H9 (cell line): ENCODE measurements at regions not wholly inside any gene's neighbourhood (a gene's known extent, or its start where the extent isn't known, plus 50 kb on each side); places are given as distances from the start of the nearest gene placed in this dataset.

Experiments
- DNase-seq: peaks from one replicate; pipeline ENCODE4 v3.0.0-alpha.2; 2017
- H2AFZ ChIP-seq: one replicate; pipeline ENCODE4 v1.6.1; 2013; ENCODE audit warnings: mild to moderate bottlenecking, low read length, control low read depth, moderate library complexity
- H2AK5ac ChIP-seq: 2 replicates; pipeline ENCODE4 v1.6.1; 2013; ENCODE audit warnings: low read length, control low read depth, mixed read lengths; ENCODE audit not compliant: insufficient read length
- H2BK120ac ChIP-seq: one replicate; pipeline ENCODE4 v1.6.1; 2013; ENCODE audit warnings: low read depth, mild to moderate bottlenecking, low read length, control low read depth, inconsistent platforms; ENCODE audit not compliant: poor library complexity, severe bottlenecking
- H2BK12ac ChIP-seq: 2 replicates; pipeline ENCODE4 v1.6.1; 2013; ENCODE audit warnings: low read length, control low read depth, mixed read lengths, low read depth; ENCODE audit not compliant: insufficient read length
- H2BK15ac ChIP-seq: 2 replicates; pipeline ENCODE4 v1.6.1; 2013; ENCODE audit warnings: low read depth, low read length, control low read depth
- H2BK20ac ChIP-seq: one replicate; pipeline ENCODE4 v1.6.1; 2013; ENCODE audit warnings: low read depth, mild to moderate bottlenecking, low read length, control low read depth, inconsistent platforms; ENCODE audit not compliant: poor library complexity, severe bottlenecking
- H2BK5ac ChIP-seq: 2 replicates; pipeline ENCODE4 v1.6.1; 2013; ENCODE audit warnings: low read length, control low read depth, mixed read lengths; ENCODE audit not compliant: insufficient read length
- H3K14ac ChIP-seq: 2 replicates; pipeline ENCODE4 v1.6.1; 2013; ENCODE audit warnings: low read length, control low read depth; ENCODE audit not compliant: insufficient read depth
- H3K18ac ChIP-seq: 2 replicates; pipeline ENCODE4 v1.6.1; 2013; ENCODE audit warnings: low read depth, mild to moderate bottlenecking, mixed read lengths, low read length, control low read depth; ENCODE audit not compliant: insufficient read length
- H3K23ac ChIP-seq: 2 replicates; pipeline ENCODE4 v1.6.1; 2013; ENCODE audit warnings: low read length, control low read depth, mixed read lengths, low read depth; ENCODE audit not compliant: insufficient read length
- H3K23me2 ChIP-seq: 2 replicates; pipeline ENCODE4 v1.6.1; 2013; ENCODE audit warnings: low read depth, mild to moderate bottlenecking, mixed read lengths, low read length, control low read depth; ENCODE audit not compliant: insufficient read length, poor library complexity, severe bottlenecking
- H3K27ac ChIP-seq: 2 replicates; pipeline ENCODE4 v1.5.1; 2013; ENCODE audit warnings: low read length, control low read depth, mixed read lengths, low read depth; ENCODE audit not compliant: insufficient read length
- H3K27me3 ChIP-seq: 2 replicates; pipeline ENCODE4 v1.6.1; 2013; ENCODE audit warnings: low read length, control low read depth, inconsistent platforms; ENCODE audit not compliant: insufficient read depth
- H3K4ac ChIP-seq: 2 replicates; pipeline ENCODE4 v1.6.1; 2013; ENCODE audit warnings: low read depth, mild to moderate bottlenecking, control low read depth, inconsistent platforms, low read length, moderate library complexity
- H3K4me1 ChIP-seq: 2 replicates; pipeline ENCODE4 v1.6.1; 2013; ENCODE audit warnings: low read length, control low read depth, inconsistent platforms; ENCODE audit not compliant: insufficient read depth
- H3K4me2 ChIP-seq: 2 replicates; pipeline ENCODE4 v1.6.1; 2013; ENCODE audit warnings: low read length, control low read depth, mixed read lengths; ENCODE audit not compliant: insufficient read length, insufficient read depth
- H3K56ac ChIP-seq: 2 replicates; pipeline ENCODE4 v1.6.1; 2013; ENCODE audit warnings: low read depth, mild to moderate bottlenecking, mixed read lengths, low read length, control low read depth; ENCODE audit not compliant: insufficient read length
- H3K79me1 ChIP-seq: 2 replicates; pipeline ENCODE4 v1.6.1; 2013; ENCODE audit warnings: low read depth, mild to moderate bottlenecking, moderate library complexity, low read length, control low read depth, inconsistent platforms; ENCODE audit not compliant: insufficient read depth, poor library complexity, severe bottlenecking
- H3K79me2 ChIP-seq: 2 replicates; pipeline ENCODE4 v1.6.1; 2013; ENCODE audit warnings: low read length, control low read depth, inconsistent platforms; ENCODE audit not compliant: insufficient read depth
- H3K9ac ChIP-seq: 2 replicates; pipeline ENCODE4 v1.6.1; 2013; ENCODE audit warnings: low read length, control low read depth, mixed read lengths; ENCODE audit not compliant: insufficient read length; ENCODE audit errors: extremely low read depth
- H3K9me3 ChIP-seq: one replicate; pipeline ENCODE4 v1.6.1; 2013; ENCODE audit warnings: low read depth, low read length, inconsistent platforms; ENCODE audit not compliant: control insufficient read depth
- H3T11ph ChIP-seq: one replicate; pipeline ENCODE4 v1.6.1; 2013; ENCODE audit warnings: mild to moderate bottlenecking, low read length, control low read depth, inconsistent platforms
- H4K20me1 ChIP-seq: one replicate; pipeline ENCODE4 v1.6.1; 2013; ENCODE audit not compliant: control insufficient read depth, insufficient read length, insufficient read depth
- H4K5ac ChIP-seq: 2 replicates; pipeline ENCODE4 v1.6.1; 2013; ENCODE audit warnings: low read depth, mild to moderate bottlenecking, mixed read lengths, low read length, control low read depth; ENCODE audit not compliant: insufficient read length
- H4K8ac ChIP-seq: replicated peaks from 2 replicates; pipeline ENCODE4 v1.6.1; 2013; ENCODE audit warnings: low read length, control low read depth, mixed read lengths, low read depth; ENCODE audit not compliant: insufficient read length
- H4K91ac ChIP-seq: 2 replicates; pipeline ENCODE4 v1.6.1; 2013; ENCODE audit warnings: low read depth, mild to moderate bottlenecking, moderate library complexity, mixed read lengths, low read length, control low read depth; ENCODE audit not compliant: insufficient read length
- H3K27ac Mint-ChIP-seq, 3 experiments: 2 replicates in 2 of 3; 3 replicates in 1 of 3; pipeline ENCODE4 v1.8.0; 2020 to 2021; ENCODE audit warnings: mixed read lengths in 3 of 3, mild to moderate bottlenecking in 1 of 3, moderate library complexity in 1 of 3
- H3K27me3 Mint-ChIP-seq: 2 replicates; pipeline ENCODE4 v1.8.0; 2021; ENCODE audit warnings: low read depth, mild to moderate bottlenecking, moderate library complexity, mixed read lengths
- H3K36me3 Mint-ChIP-seq, 3 experiments: 2 replicates in 2 of 3; 3 replicates in 1 of 3; pipeline ENCODE4 v1.8.0; 2020 to 2021; ENCODE audit warnings: low read depth in 3 of 3, mixed read lengths in 3 of 3; ENCODE audit not compliant: insufficient read depth in 1 of 3
- H3K4me1 Mint-ChIP-seq, 2 experiments: 2 replicates each; pipeline ENCODE4 v1.8.0; 2020; ENCODE audit warnings: mixed read lengths in 2 of 2
- H3K4me3 Mint-ChIP-seq, 2 experiments: 2 replicates in 1 of 2; 3 replicates in 1 of 2; pipeline ENCODE4 v1.8.0; 2020 to 2021; ENCODE audit warnings: mild to moderate bottlenecking in 2 of 2, mixed read lengths in 2 of 2, moderate library complexity in 1 of 2
- H3K9me3 Mint-ChIP-seq, 2 experiments: 2 replicates in 1 of 2; 3 replicates in 1 of 2; pipeline ENCODE4 v1.8.0; 2020; ENCODE audit warnings: mild to moderate bottlenecking in 2 of 2, mixed read lengths in 2 of 2, moderate library complexity in 1 of 2
- WGBS: extraction: QIAGEN DNeasy Blood & Tissue Kit; methylation state at CpG from one replicate; pipeline ENCODE4 v1.1.7; 2013; ENCODE audit warnings: missing lambda C conversion rate, low lambda C conversion rate, mixed read lengths; ENCODE audit not compliant: insufficient read length; ENCODE audit errors: extremely low coverage; 5-methylcytosine and 5-hydroxymethylcytosine counted together
- TF ChIP-seq, protein P1 (sequence below): fragments of 200-600 bp; sonication (generic); conservative IDR thresholded peaks from 3 replicates; pipeline ENCODE4 v1.8.0; 2021; ENCODE audit warnings: antibody characterized with exemption, mild to moderate bottlenecking

GRCh38 chr6:90409700-90410099 lies 113.1 kb upstream of the BACH2 start:
- TF ChIP-seq, protein P1, sequence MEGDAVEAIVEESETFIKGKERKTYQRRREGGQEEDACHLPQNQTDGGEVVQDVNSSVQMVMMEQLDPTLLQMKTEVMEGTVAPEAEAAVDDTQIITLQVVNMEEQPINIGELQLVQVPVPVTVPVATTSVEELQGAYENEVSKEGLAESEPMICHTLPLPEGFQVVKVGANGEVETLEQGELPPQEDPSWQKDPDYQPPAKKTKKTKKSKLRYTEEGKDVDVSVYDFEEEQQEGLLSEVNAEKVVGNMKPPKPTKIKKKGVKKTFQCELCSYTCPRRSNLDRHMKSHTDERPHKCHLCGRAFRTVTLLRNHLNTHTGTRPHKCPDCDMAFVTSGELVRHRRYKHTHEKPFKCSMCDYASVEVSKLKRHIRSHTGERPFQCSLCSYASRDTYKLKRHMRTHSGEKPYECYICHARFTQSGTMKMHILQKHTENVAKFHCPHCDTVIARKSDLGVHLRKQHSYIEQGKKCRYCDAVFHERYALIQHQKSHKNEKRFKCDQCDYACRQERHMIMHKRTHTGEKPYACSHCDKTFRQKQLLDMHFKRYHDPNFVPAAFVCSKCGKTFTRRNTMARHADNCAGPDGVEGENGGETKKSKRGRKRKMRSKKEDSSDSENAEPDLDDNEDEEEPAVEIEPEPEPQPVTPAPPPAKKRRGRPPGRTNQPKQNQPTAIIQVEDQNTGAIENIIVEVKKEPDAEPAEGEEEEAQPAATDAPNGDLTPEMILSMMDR: no peak
- Histone ChIP-seq H3K27ac (no peak overlapping the region), H3K14ac (no peak overlapping the region), H4K91ac (no peak overlapping the region), H4K20me1 (no peaks in the 10 kb centered on the region), H2BK15ac (no peak overlapping the region), H3T11ph (no peak overlapping the region), H3K79me1 (no peaks in the 10 kb centered on the region), H2AFZ (no peak overlapping the region), H2BK5ac (no peak overlapping the region), H3K9ac (no peak overlapping the region), H3K56ac (no peak overlapping the region), H2BK120ac (no peak overlapping the region), H3K18ac (no peak overlapping the region), H3K4me1 (0 out of 2 replicates have a peak, but pooled peaks cover 2% of the 10 kb centered on the region), H3K27me3 (no peaks in the 10 kb centered on the region; the same call in 1 of the 2 replicates), H3K4me2 (no peak overlapping the region), H2BK12ac (no peak overlapping the region), H3K79me2 (no peaks in the 10 kb centered on the region), H3K4ac (no peak overlapping the region), H4K8ac (no peak overlapping the region), H4K5ac (no peak overlapping the region), H3K23me2 (no peaks in the 10 kb centered on the region), H3K9me3 (no peaks in the 10 kb centered on the region), H2BK20ac (no peak overlapping the region), H2AK5ac (no peak overlapping the region), H3K23ac (no peak overlapping the region)
- DNase-seq: no peak
- peaks cover 39% of the 10 kb centered on the region in 2 experiments for H3K4me1 Mint-ChIP-seq
- H3K27ac Mint-ChIP-seq: no peak overlapping the region
- no CpG with 5 or more reads among the region's 1 CpG for WGBS
- H3K4me3 Mint-ChIP-seq: no peak overlapping the region
- peaks cover 24% of the 10 kb centered on the region for H3K27me3 Mint-ChIP-seq
- H3K9me3 Mint-ChIP-seq: peaks cover 5 to 8% of the 10 kb centered on the region in 2 experiments; a peak in 3 of 5 replicates
- peaks cover 0 to 8% (median 3%) of the 10 kb centered on the region in 3 experiments; a peak in 2 of 7 replicates for H3K36me3 Mint-ChIP-seq
